H9 (cell line): ENCODE measurements at regions not wholly inside any gene's neighbourhood (a gene's known extent, or its start where the extent isn't known, plus 50 kb on each side); places are given as distances from the start of the nearest gene placed in this dataset.

Source experiments
- DNase-seq: peaks from one replicate; pipeline ENCODE4 v3.0.0-alpha.2; 2017
- H2AFZ ChIP-seq: one replicate; pipeline ENCODE4 v1.6.1; 2013; ENCODE audit warnings: mild to moderate bottlenecking, low read length, control low read depth, moderate library complexity
- H2AK5ac ChIP-seq: 2 replicates; pipeline ENCODE4 v1.6.1; 2013; ENCODE audit warnings: low read length, control low read depth, mixed read lengths; ENCODE audit not compliant: insufficient read length
- H2BK120ac ChIP-seq: one replicate; pipeline ENCODE4 v1.6.1; 2013; ENCODE audit warnings: low read depth, mild to moderate bottlenecking, low read length, control low read depth, inconsistent platforms; ENCODE audit not compliant: poor library complexity, severe bottlenecking
- H2BK12ac ChIP-seq: 2 replicates; pipeline ENCODE4 v1.6.1; 2013; ENCODE audit warnings: low read length, control low read depth, mixed read lengths, low read depth; ENCODE audit not compliant: insufficient read length
- H2BK15ac ChIP-seq: 2 replicates; pipeline ENCODE4 v1.6.1; 2013; ENCODE audit warnings: low read depth, low read length, control low read depth
- H2BK20ac ChIP-seq: one replicate; pipeline ENCODE4 v1.6.1; 2013; ENCODE audit warnings: low read depth, mild to moderate bottlenecking, low read length, control low read depth, inconsistent platforms; ENCODE audit not compliant: poor library complexity, severe bottlenecking
- H2BK5ac ChIP-seq: 2 replicates; pipeline ENCODE4 v1.6.1; 2013; ENCODE audit warnings: low read length, control low read depth, mixed read lengths; ENCODE audit not compliant: insufficient read length
- H3K14ac ChIP-seq: 2 replicates; pipeline ENCODE4 v1.6.1; 2013; ENCODE audit warnings: low read length, control low read depth; ENCODE audit not compliant: insufficient read depth
- H3K18ac ChIP-seq: 2 replicates; pipeline ENCODE4 v1.6.1; 2013; ENCODE audit warnings: low read depth, mild to moderate bottlenecking, mixed read lengths, low read length, control low read depth; ENCODE audit not compliant: insufficient read length
- H3K23ac ChIP-seq: 2 replicates; pipeline ENCODE4 v1.6.1; 2013; ENCODE audit warnings: low read length, control low read depth, mixed read lengths, low read depth; ENCODE audit not compliant: insufficient read length
- H3K23me2 ChIP-seq: 2 replicates; pipeline ENCODE4 v1.6.1; 2013; ENCODE audit warnings: low read depth, mild to moderate bottlenecking, mixed read lengths, low read length, control low read depth; ENCODE audit not compliant: insufficient read length, poor library complexity, severe bottlenecking
- H3K27ac ChIP-seq: 2 replicates; pipeline ENCODE4 v1.5.1; 2013; ENCODE audit warnings: low read length, control low read depth, mixed read lengths, low read depth; ENCODE audit not compliant: insufficient read length
- H3K27me3 ChIP-seq: 2 replicates; pipeline ENCODE4 v1.6.1; 2013; ENCODE audit warnings: low read length, control low read depth, inconsistent platforms; ENCODE audit not compliant: insufficient read depth
- H3K4ac ChIP-seq: 2 replicates; pipeline ENCODE4 v1.6.1; 2013; ENCODE audit warnings: low read depth, mild to moderate bottlenecking, control low read depth, inconsistent platforms, low read length, moderate library complexity
- H3K4me1 ChIP-seq: 2 replicates; pipeline ENCODE4 v1.6.1; 2013; ENCODE audit warnings: low read length, control low read depth, inconsistent platforms; ENCODE audit not compliant: insufficient read depth
- H3K4me2 ChIP-seq: 2 replicates; pipeline ENCODE4 v1.6.1; 2013; ENCODE audit warnings: low read length, control low read depth, mixed read lengths; ENCODE audit not compliant: insufficient read length, insufficient read depth
- H3K56ac ChIP-seq: 2 replicates; pipeline ENCODE4 v1.6.1; 2013; ENCODE audit warnings: low read depth, mild to moderate bottlenecking, mixed read lengths, low read length, control low read depth; ENCODE audit not compliant: insufficient read length
- H3K79me1 ChIP-seq: 2 replicates; pipeline ENCODE4 v1.6.1; 2013; ENCODE audit warnings: low read depth, mild to moderate bottlenecking, moderate library complexity, low read length, control low read depth, inconsistent platforms; ENCODE audit not compliant: insufficient read depth, poor library complexity, severe bottlenecking
- H3K79me2 ChIP-seq: 2 replicates; pipeline ENCODE4 v1.6.1; 2013; ENCODE audit warnings: low read length, control low read depth, inconsistent platforms; ENCODE audit not compliant: insufficient read depth
- H3K9ac ChIP-seq: 2 replicates; pipeline ENCODE4 v1.6.1; 2013; ENCODE audit warnings: low read length, control low read depth, mixed read lengths; ENCODE audit not compliant: insufficient read length; ENCODE audit errors: extremely low read depth
- H3K9me3 ChIP-seq: one replicate; pipeline ENCODE4 v1.6.1; 2013; ENCODE audit warnings: low read depth, low read length, inconsistent platforms; ENCODE audit not compliant: control insufficient read depth
- H3T11ph ChIP-seq: one replicate; pipeline ENCODE4 v1.6.1; 2013; ENCODE audit warnings: mild to moderate bottlenecking, low read length, control low read depth, inconsistent platforms
- H4K20me1 ChIP-seq: one replicate; pipeline ENCODE4 v1.6.1; 2013; ENCODE audit not compliant: control insufficient read depth, insufficient read length, insufficient read depth
- H4K5ac ChIP-seq: 2 replicates; pipeline ENCODE4 v1.6.1; 2013; ENCODE audit warnings: low read depth, mild to moderate bottlenecking, mixed read lengths, low read length, control low read depth; ENCODE audit not compliant: insufficient read length
- H4K8ac ChIP-seq: replicated peaks from 2 replicates; pipeline ENCODE4 v1.6.1; 2013; ENCODE audit warnings: low read length, control low read depth, mixed read lengths, low read depth; ENCODE audit not compliant: insufficient read length
- H4K91ac ChIP-seq: 2 replicates; pipeline ENCODE4 v1.6.1; 2013; ENCODE audit warnings: low read depth, mild to moderate bottlenecking, moderate library complexity, mixed read lengths, low read length, control low read depth; ENCODE audit not compliant: insufficient read length
- H3K27ac Mint-ChIP-seq, 3 experiments: 2 replicates in 2 of 3; 3 replicates in 1 of 3; pipeline ENCODE4 v1.8.0; 2020 to 2021; ENCODE audit warnings: mixed read lengths in 3 of 3, mild to moderate bottlenecking in 1 of 3, moderate library complexity in 1 of 3
- H3K27me3 Mint-ChIP-seq: 2 replicates; pipeline ENCODE4 v1.8.0; 2021; ENCODE audit warnings: low read depth, mild to moderate bottlenecking, moderate library complexity, mixed read lengths
- H3K36me3 Mint-ChIP-seq, 3 experiments: 2 replicates in 2 of 3; 3 replicates in 1 of 3; pipeline ENCODE4 v1.8.0; 2020 to 2021; ENCODE audit warnings: low read depth in 3 of 3, mixed read lengths in 3 of 3; ENCODE audit not compliant: insufficient read depth in 1 of 3
- H3K4me1 Mint-ChIP-seq, 2 experiments: 2 replicates each; pipeline ENCODE4 v1.8.0; 2020; ENCODE audit warnings: mixed read lengths in 2 of 2
- H3K4me3 Mint-ChIP-seq, 2 experiments: 2 replicates in 1 of 2; 3 replicates in 1 of 2; pipeline ENCODE4 v1.8.0; 2020 to 2021; ENCODE audit warnings: mild to moderate bottlenecking in 2 of 2, mixed read lengths in 2 of 2, moderate library complexity in 1 of 2
- H3K9me3 Mint-ChIP-seq, 2 experiments: 2 replicates in 1 of 2; 3 replicates in 1 of 2; pipeline ENCODE4 v1.8.0; 2020; ENCODE audit warnings: mild to moderate bottlenecking in 2 of 2, mixed read lengths in 2 of 2, moderate library complexity in 1 of 2
- WGBS: extraction: QIAGEN DNeasy Blood & Tissue Kit; methylation state at CpG from one replicate; pipeline ENCODE4 v1.1.7; 2013; ENCODE audit warnings: missing lambda C conversion rate, low lambda C conversion rate, mixed read lengths; ENCODE audit not compliant: insufficient read length; ENCODE audit errors: extremely low coverage; 5-methylcytosine and 5-hydroxymethylcytosine counted together
- TF ChIP-seq, protein P1 (sequence below): fragments of 200-600 bp; sonication (generic); conservative IDR thresholded peaks from 3 replicates; pipeline ENCODE4 v1.8.0; 2021; ENCODE audit warnings: antibody characterized with exemption, mild to moderate bottlenecking

DNA sequence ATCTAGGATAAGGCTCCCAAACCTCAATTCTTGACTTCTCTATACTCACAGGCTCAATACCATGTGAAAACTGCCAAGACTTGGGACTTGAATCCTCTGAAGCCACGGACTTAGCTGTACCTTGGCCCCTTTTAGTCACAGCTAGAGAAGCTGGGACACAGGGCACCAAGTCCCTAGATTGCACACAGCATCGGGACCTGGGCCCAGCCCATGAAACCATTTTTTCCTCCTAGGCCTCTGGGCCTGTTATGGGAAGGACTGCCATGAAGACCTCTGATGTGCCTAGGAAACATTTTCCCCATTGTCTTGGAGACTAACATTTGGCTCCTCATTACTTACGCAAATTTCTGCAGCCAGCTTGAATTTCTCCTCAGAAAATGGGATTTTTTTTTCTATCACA, 1011.8 kb upstream of the DDX18 start:
- Histone ChIP-seq H2BK12ac (no peak overlapping the region), H3K4ac (no peak overlapping the region), H2AFZ (no peak overlapping the region), H4K8ac (no peak overlapping the region), H3K23me2 (no peaks in the 10 kb centered on the region), H3K23ac (no peak overlapping the region), H3T11ph (no peak overlapping the region), H3K79me1 (no peaks in the 10 kb centered on the region), H2BK5ac (no peak overlapping the region), H4K20me1 (no peaks in the 10 kb centered on the region), H3K9ac (no peak overlapping the region), H3K14ac (no peak overlapping the region), H3K79me2 (no peaks in the 10 kb centered on the region), H3K27ac (no peak overlapping the region), H2AK5ac (no peak overlapping the region), H2BK120ac (no peak overlapping the region), H4K91ac (no peak overlapping the region), H3K56ac (no peak overlapping the region), H3K4me2 (no peak overlapping the region), H4K5ac (no peak overlapping the region), H3K4me1 (no peaks in the 10 kb centered on the region), H3K27me3 (no peaks in the 10 kb centered on the region), H3K18ac (no peak overlapping the region), H2BK15ac (no peak overlapping the region), H3K9me3 (peaks cover 16% of the 10 kb centered on the region), H2BK20ac (no peak overlapping the region)
- no CpG with 5 or more reads among the region's 3 CpGs for WGBS
- Mint-ChIP-seq H3K4me1 (no peaks in the 10 kb centered on the region), H3K36me3 (peaks cover 12 to 22% (median 20%) of the 10 kb centered on the region in 3 experiments; a peak in 6 of 7 replicates), H3K4me3 (no peak overlapping the region), H3K9me3 (peaks cover 37 to 39% of the 10 kb centered on the region in 2 experiments), H3K27ac (no peak overlapping the region), H3K27me3 (peaks cover 1% of the 10 kb centered on the region; the same call in 1 of the 2 replicates)
- TF ChIP-seq, protein P1, sequence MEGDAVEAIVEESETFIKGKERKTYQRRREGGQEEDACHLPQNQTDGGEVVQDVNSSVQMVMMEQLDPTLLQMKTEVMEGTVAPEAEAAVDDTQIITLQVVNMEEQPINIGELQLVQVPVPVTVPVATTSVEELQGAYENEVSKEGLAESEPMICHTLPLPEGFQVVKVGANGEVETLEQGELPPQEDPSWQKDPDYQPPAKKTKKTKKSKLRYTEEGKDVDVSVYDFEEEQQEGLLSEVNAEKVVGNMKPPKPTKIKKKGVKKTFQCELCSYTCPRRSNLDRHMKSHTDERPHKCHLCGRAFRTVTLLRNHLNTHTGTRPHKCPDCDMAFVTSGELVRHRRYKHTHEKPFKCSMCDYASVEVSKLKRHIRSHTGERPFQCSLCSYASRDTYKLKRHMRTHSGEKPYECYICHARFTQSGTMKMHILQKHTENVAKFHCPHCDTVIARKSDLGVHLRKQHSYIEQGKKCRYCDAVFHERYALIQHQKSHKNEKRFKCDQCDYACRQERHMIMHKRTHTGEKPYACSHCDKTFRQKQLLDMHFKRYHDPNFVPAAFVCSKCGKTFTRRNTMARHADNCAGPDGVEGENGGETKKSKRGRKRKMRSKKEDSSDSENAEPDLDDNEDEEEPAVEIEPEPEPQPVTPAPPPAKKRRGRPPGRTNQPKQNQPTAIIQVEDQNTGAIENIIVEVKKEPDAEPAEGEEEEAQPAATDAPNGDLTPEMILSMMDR, result no peak
- no peak for DNase-seq
